T-helper 1 cell treated with Interleukin-12 subunit alpha and Interleukin-12 subunit beta and Interleukin-4 antibody, amounts not matched to agents 30 ng/mL and 1 ng/mL, for 36 hours (primary cell): ENCODE measurements at regions not wholly inside any gene's neighbourhood (a gene's known extent, or its start where the extent isn't known, plus 50 kb on each side); places are given as distances from the start of the nearest gene placed in this dataset.
"Not testable (repeated sequence)": the region's sequence is repeated elsewhere in the genome, so short reads cannot be mapped to it uniquely, and the experiment has no call there.

ENCODE experiments used
- intact Hi-C: fragments of 100-400 bp; cut with micrococcal nuclease; formaldehyde crosslinking; loops from one replicate; pipeline ENCODE4 v1.15.1; 2024

GRCh38 chr5:152184266-152184665, 220.8 kb downstream of the NMUR2 start:
- intact Hi-C loops, result no loop called here

DNA sequence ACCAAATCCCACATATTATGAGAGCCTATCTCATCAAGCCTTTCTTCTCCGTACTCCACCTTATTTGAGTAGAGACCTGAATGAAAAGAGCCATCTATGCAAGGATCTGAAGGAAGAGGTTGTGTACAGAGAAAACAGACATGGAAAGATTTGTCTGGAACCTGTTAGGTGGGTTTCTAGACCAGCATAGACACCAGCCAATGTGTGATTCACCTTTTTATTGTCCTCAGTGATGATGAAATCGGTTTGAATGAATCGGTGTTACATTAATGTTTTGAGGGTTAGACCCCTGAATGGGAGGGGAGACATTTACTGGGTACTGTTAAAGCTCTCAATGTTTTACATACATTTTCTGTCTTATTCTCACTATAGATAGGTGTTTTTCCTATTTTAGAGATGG, 223.6 kb downstream of the NMUR2 start:
- intact Hi-C loops, result no loop called here

DNA sequence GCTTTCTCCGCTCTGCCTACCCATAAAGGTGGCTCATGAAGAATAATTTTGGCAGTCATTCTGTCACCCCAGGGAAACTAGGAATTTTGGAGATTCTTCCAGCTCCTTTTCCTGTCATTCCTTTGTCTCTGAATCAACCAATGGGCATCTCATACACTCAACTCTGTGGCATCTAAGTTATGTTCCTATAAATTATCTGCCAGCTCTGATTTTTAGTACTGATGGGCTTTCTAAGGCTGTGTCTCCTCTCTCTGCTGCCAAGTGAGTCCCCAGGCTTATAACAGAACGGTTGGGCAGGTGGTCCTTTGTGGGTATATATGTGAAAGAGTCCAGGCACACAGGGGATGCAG, 226.8 kb downstream of the NMUR2 start:
- intact Hi-C loops, result no loop called here

DNA sequence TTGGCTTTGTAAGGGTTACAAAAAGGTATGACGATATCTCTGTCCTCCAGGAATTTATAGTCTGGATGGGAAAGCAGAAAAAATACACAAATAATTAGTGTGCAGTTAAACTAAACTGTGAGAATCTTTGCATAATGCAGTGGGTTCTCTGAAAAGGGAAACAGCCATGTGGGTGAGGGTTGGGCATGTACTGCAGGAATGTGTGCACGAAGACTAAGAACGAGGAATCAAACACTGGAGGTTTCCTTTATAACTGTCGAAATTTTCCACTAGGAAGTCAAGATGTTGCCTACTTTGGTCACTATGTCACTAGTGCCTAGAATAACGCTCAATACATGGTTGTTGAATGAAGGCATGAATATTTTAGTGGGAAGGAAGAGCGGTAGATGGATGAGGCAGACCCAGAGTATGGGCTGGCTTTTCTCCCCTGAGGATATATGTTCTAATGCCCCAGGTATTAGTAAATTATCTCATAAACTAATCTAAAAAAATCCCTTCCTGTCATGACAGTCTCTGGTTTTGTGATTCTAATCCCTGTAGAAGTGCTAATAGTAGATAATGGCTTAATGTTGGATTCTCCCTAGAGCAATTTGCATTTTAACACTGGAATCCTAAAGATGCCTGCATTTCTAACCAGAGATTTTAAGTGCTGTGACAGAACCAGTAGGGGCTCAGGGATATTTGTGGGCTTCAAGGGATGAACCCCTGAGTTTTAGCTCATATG, 227.3 kb downstream of the NMUR2 start:
- intact Hi-C loops, result no loop called here

DNA sequence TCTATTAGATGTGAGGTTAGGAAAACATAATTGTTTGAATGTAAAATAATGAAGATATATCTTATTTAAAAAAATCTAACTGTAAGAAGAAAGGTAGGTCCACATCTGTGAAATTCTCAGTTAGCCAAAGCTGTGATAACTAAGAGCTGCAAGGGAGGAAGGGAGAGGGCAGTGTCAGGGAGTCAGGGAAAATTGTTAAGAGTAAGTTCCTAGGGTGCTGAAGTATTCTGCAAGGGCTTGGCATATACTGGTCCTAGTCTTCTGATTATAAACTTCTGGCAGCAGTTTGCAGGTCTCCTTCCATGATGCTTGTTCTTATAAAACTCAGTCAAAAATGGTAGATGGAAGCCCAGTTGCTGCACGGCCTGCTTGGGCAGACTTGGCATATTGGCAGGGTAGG, 233.2 kb downstream of the NMUR2 start:
- intact Hi-C loops, result no loop called here

DNA sequence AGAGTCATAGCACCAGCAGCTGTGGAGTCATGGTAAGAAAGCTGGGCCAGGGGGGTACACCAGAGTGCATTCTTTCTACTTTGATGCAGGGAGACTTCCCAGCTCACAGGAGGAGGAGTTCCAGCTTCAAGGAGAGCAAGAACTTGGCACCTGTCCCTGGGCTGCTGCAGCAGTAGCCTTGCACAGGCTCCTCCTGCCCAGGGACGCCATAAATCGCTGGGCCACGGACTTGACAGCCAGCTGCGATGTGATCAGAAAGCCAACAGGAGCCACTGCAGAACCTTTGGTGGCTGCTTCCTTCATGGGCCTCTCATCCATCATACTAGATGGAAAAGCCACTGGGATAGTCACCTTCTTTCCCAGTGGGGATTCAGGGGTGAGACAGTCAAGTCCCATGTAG, 234.7 kb downstream of the NMUR2 start:
- intact Hi-C loops, result no loop called here

GRCh38 chr5:152164860-152165259, 240.2 kb upstream of the GLRA1 start:
- intact Hi-C loops, result no loop called here

DNA sequence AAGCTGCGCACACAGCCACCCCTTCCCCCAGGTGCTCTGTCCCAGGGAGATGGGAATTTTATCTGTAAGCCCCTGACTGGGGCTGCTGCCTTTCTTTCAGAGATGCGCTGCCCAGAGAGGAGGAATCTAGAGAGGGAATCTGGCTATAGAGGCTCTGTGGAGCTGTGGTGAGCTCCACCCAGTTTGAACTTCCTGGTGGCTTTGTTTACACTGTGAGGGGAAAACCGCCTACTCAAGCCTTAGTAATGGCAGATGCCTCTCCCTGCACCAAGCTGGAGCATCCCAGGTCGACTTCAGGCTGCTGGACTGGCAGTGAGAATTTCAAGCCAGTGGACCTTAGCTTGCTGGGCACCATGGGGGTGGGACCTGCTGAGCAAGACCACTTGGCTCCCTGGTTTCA, 235.2 kb upstream of the GLRA1 start:
- intact Hi-C loops, result not testable (repeated sequence)

- intact Hi-C loops, result not testable (repeated sequence)
Observed at GRCh38 chr5:152154452-152154851, 229.8 kb upstream of the GLRA1 start.

- intact Hi-C loops, result no loop called here
Observed at GRCh38 chr5:152151940-152152339, 227.3 kb upstream of the GLRA1 start.

GRCh38 chr5:152151113-152151512, 226.5 kb upstream of the GLRA1 start:
- intact Hi-C loops, result no loop called here

DNA sequence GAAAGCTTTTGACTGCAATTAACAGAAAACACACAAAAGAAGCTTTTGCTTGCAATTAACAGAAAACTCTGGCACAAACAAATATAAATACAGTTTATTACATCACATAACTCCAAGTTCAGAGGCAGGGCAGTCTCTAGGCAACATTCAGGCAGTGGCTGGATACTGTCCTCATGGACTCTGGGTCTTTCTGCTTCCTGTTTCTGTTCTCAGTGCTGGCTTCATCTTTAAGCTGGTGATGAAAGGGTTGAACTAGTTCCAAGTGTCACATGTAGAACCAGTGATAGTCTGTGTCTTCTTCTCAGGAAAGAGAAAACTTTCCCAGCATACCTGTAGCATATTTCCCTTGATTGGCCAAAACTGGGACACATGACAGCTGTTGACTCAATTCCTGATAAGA, 222.6 kb upstream of the GLRA1 start:
- intact Hi-C loops, result loop anchor here (10.0 kb wide), 1 partner anchor 358 kb away; no protein-coding TSS in a partner anchor

DNA sequence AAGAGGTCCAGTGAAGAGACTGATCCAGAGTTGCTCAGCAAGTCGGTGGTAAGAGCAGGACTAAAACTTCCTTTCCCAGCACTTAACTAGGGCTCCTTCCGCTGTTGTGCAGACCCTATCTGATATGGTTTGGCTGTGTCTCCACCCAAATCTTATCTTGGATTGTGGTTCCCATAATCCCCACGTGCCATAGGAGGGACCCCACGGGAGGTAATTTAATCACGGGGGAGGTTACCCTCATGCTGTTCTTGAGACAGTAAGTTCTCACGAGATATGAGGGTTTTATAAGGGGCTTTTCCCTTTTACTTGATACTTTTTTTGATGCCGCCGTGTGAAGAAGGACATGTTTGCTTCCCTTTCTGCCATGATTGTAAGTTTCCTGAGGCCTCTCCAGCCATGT, 221.9 kb upstream of the GLRA1 start:
- intact Hi-C loops, result loop anchor here (10.0 kb wide), 1 partner anchor 358 kb away; no protein-coding TSS in a partner anchor

DNA sequence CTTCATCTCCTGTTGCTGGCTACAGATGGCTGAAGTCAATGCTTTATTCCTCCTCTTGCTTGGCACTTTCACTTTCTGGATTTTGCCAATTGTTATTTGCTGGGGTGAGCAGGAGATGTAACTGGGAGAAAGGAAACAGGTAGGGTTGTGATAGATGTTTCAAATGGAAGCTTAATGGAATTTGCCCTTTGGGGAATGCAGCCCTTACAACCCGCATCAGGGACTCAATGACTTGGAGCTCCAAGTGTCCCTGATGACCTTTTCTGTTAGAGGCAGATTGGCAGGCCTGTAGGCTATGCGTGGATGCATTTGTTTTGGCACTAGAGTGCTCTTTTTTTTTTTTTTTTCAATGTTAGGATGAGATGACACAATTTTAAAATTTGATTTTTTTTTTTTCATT, 219.9 kb upstream of the GLRA1 start:
- intact Hi-C loops, result loop anchor here (5.0 to 10.0 kb wide), 2 partner anchors 217 to 360 kb away; no protein-coding TSS in a partner anchor

DNA sequence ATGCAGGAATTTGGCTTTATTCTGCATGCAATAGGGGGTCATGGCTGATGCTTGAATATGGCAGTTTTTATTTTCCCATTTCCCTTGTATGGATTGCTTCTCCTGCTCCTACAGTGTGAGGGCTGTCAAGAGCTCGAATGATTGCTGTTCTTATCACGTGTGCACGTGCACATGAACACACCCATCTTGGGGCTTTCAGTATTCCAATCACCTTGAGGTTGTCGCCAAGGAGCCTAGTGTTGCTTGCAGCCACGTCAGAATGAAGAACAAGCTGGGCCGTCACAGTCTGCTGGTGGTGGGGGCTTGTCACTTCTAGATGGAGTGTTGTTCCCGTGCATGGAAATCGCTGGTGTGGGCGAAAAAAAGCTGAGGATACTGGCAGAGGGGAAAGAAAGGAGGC, 219.4 kb upstream of the GLRA1 start:
- intact Hi-C loops, result loop anchor here (5.0 to 10.0 kb wide), 2 partner anchors 217 to 361 kb away; no protein-coding TSS in a partner anchor

DNA sequence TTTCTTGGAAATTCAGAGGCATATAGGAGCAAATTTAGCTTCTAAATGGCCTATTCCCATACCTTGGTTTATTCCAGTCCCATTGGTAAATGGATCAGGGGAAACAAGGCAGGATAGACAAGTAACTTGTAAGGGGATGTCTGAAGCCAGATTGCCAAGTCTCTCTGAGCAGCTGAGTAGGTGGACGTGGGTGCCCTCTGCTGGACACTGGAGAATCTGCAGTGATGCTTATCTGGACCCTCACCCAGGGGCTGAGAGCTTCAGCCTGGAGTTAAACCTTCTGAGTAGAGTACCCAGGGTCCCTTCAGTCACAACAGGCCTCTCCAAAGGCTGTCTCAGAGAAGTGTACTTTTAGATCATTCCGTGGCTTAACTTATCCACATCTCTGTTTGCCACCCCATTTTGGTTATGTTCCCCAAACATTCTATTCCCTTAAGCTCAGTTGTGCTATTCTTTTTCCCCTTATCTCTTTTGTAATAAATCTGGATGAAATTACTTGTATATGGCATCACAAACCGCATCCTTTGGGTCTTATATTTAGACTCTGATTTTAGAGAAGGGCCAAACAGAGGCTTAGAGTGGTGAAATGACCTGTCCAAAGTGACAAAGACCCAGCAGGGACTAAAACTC, 218.3 kb upstream of the GLRA1 start:
- intact Hi-C loops, result loop anchor here (1.0 to 10.0 kb wide), 7 partner anchors 206 to 696 kb away; partner anchors contain the start of genes G3BP1 and SLC36A1

DNA sequence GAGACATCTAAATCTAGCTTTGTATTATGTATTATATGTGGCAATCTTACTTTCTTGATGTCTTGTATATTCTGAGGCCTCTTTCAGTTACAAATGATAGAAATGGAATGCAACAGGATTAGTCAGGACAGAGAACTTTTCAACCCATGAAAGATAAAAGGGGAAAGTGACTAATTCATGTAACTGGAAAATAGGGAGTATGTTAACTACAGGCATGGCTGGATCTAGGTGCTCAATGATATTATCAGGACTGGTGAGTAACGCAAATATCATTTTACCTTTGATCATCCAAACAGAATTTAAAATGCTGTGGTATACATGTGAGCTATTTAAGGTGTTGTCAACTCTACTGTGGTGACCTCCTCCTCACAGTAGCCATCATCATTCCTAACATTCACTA, 215.7 kb upstream of the GLRA1 start:
- intact Hi-C loops, result loop anchor here (5.0 to 10.0 kb wide), 2 partner anchors 213 to 364 kb away; no protein-coding TSS in a partner anchor

DNA sequence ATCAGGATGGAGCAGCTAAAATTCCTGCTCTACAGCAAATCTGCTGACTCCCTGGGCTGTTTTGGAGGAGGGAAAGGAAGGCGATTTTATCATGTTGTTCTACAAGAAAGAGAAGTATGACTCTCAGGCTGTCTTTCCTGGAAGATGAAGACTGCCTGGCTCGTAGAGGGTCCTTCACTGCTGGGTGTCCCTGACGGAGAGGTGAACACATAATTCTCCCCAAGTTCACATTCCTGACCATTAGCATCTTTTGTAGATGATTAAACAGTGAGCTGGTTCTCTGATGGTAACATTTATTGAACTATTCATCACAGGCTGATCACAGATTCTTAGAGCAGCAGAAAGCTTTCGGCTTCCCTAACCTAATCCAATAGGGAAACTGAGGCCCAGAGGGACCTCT, 212.4 kb upstream of the GLRA1 start:
- intact Hi-C loops, result no loop called here

DNA sequence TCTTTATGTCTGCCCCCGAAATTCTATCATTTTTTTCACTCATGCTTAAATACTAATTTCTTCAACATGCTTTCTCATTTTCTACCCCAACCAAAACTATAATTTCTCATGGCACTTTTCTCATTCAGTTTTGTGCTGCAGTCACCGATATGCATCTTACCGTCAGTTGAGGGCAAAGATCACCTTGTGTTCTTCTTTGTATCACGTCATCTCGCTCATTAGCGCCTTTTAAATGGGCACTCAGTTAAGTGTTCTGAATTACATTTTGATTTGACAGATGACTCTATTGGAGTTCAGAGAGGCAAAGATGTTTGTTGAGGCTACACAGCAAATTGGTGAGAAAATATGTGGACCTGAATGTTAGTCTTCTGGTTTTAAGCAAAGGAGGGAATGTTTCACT, 211.7 kb upstream of the GLRA1 start:
- intact Hi-C loops, result no loop called here

DNA sequence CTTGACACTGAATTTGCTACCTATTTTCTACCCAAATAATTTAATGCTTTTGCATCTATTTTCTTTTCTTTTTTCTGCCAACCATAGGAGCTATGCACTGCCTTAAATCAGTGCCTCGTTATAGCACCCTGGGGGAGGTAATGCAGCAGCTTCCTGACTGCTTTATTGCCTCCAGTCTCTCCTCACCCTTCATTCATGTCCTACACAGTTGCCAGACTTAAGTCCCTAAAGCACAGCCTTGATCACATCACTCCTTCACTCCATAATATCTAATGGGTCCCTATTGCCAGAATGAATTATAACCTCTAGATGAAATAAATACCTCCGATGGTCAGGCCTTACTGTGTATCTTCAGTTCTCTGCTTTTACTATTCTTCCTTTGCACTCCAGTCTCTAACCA, 211.2 kb upstream of the GLRA1 start:
- intact Hi-C loops, result no loop called here

DNA sequence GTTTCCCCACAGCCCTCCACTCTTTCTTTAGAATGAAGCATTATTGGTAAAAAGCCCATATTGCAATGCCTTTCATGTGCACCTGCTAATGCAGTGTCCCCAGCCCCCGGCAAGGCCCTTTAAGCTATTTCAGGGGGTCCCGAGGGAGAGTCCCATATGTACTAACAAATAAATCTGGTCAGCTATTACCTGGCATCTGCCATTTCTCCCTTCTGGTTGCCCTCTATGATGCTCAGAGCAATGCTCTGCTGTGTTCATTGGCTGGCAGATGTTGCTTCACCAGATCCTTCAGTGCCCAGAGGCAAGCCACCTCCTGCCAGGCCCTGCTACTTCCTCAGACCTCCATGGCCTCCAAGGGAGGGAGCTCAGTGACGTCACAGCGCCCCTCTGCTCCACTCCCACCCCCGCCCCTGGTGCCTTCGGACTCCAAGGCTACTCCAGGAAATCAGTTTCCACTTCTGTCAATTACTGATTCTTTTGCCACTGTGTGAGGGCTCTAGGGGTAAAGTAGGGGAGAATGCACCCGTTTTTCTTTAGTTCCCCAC, 201.1 kb upstream of the GLRA1 start:
- intact Hi-C loops, result no loop called here

- intact Hi-C loops, result no loop called here
Observed at GRCh38 chr5:152124409-152125041, 199.9 kb upstream of the GLRA1 start.
